Endodermal cell (in vitro differentiated cells): ENCODE measurements at regions not wholly inside any gene's neighbourhood (a gene's known extent, or its start where the extent isn't known, plus 50 kb on each side); places are given as distances from the start of the nearest gene placed in this dataset.

Experiments
- DNase-seq: peaks from one replicate; pipeline ENCODE4 v3.0.0-alpha.2; 2017
- H3K27ac ChIP-seq: 2 replicates; pipeline ENCODE4 v1.5.1; 2013; ENCODE audit warnings: mild to moderate bottlenecking, low read depth, low read length, moderate library complexity
- H3K27me3 ChIP-seq: 2 replicates; pipeline ENCODE4 v1.6.1; 2013; ENCODE audit warnings: mild to moderate bottlenecking, low read length, moderate library complexity; ENCODE audit not compliant: insufficient read depth, control insufficient read depth, poor library complexity, severe bottlenecking
- H3K36me3 ChIP-seq: 2 replicates; pipeline ENCODE4 v1.7.0; 2013; ENCODE audit warnings: mild to moderate bottlenecking, low read length, moderate library complexity; ENCODE audit not compliant: control insufficient read depth, insufficient read depth
- H3K4me1 ChIP-seq: one replicate; pipeline ENCODE4 v1.7.0; 2013; ENCODE audit warnings: low read length; ENCODE audit not compliant: control insufficient read depth, insufficient read depth
- H3K4me3 ChIP-seq: 2 replicates; pipeline ENCODE4 v1.5.1; 2013; ENCODE audit warnings: mild to moderate bottlenecking, low read length, moderate library complexity
- H3K9ac ChIP-seq: 2 replicates; pipeline ENCODE4 v1.6.1; 2013; ENCODE audit warnings: mild to moderate bottlenecking, low read length, moderate library complexity; ENCODE audit not compliant: poor library complexity, severe bottlenecking; ENCODE audit errors: extremely low read depth
- H3K9me3 ChIP-seq: 2 replicates; pipeline ENCODE4 v1.6.1; 2013; ENCODE audit warnings: mild to moderate bottlenecking, low read length, moderate library complexity; ENCODE audit not compliant: control insufficient read depth
- H3K27ac Mint-ChIP-seq: 2 replicates; pipeline ENCODE4 v1.8.0; 2020; ENCODE audit warnings: mixed read lengths
- H3K27me3 Mint-ChIP-seq: 2 replicates; pipeline ENCODE4 v1.8.0; 2021; ENCODE audit warnings: mild to moderate bottlenecking, mixed read lengths; ENCODE audit not compliant: insufficient read depth
- H3K36me3 Mint-ChIP-seq: 2 replicates; pipeline ENCODE4 v1.8.0; 2020; ENCODE audit warnings: low read depth, mixed read lengths
- H3K4me1 Mint-ChIP-seq: 2 replicates; pipeline ENCODE4 v1.8.0; 2020; ENCODE audit warnings: mixed read lengths
- H3K4me3 Mint-ChIP-seq: 2 replicates; pipeline ENCODE4 v1.8.0; 2020; ENCODE audit warnings: mild to moderate bottlenecking, moderate library complexity, mixed read lengths
- H3K9me3 Mint-ChIP-seq: 2 replicates; pipeline ENCODE4 v1.8.0; 2020; ENCODE audit warnings: mild to moderate bottlenecking, mixed read lengths
- WGBS, 2 experiments: methylation state at CpG; one replicate each; pipeline versions ENCODE4 v1.1.5 to v1.1.7; 2013; ENCODE audit warnings: missing lambda C conversion rate in 2 of 2, mixed read lengths in 1 of 2; ENCODE audit not compliant: insufficient coverage in 1 of 2, insufficient read length in 1 of 2; 5-methylcytosine and 5-hydroxymethylcytosine counted together
- TF ChIP-seq, protein P1 (sequence below): fragments of 200-600 bp; sonication (generic); conservative IDR thresholded peaks from 2 replicates; pipeline ENCODE4 v1.5.0; 2021; ENCODE audit warnings: antibody characterized with exemption, mild to moderate bottlenecking

GRCh38 chrX:45497290-45497689 is 296.6 kb upstream of the DIPK2B start:
- no peak overlapping the region for H3K4me3 Mint-ChIP-seq
- H3K27ac ChIP-seq, result no peak overlapping the region
- TF ChIP-seq, protein P1, sequence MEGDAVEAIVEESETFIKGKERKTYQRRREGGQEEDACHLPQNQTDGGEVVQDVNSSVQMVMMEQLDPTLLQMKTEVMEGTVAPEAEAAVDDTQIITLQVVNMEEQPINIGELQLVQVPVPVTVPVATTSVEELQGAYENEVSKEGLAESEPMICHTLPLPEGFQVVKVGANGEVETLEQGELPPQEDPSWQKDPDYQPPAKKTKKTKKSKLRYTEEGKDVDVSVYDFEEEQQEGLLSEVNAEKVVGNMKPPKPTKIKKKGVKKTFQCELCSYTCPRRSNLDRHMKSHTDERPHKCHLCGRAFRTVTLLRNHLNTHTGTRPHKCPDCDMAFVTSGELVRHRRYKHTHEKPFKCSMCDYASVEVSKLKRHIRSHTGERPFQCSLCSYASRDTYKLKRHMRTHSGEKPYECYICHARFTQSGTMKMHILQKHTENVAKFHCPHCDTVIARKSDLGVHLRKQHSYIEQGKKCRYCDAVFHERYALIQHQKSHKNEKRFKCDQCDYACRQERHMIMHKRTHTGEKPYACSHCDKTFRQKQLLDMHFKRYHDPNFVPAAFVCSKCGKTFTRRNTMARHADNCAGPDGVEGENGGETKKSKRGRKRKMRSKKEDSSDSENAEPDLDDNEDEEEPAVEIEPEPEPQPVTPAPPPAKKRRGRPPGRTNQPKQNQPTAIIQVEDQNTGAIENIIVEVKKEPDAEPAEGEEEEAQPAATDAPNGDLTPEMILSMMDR, result no peak
- H3K9me3 ChIP-seq, result peaks cover 8% of the 10 kb centered on the region
- H3K27ac Mint-ChIP-seq, result no peak overlapping the region
- H3K9ac ChIP-seq, result no peak overlapping the region
- DNase-seq, result no peak
- no peaks in the 10 kb centered on the region for H3K36me3 Mint-ChIP-seq
- H3K4me1 Mint-ChIP-seq, result no peaks in the 10 kb centered on the region
- H3K4me1 ChIP-seq, result no peaks in the 10 kb centered on the region
- WGBS, 2 experiments, result 85% methylated on average over 3 of the region's 3 CpGs; no CpG with 5 or more reads in 1 of the 2 experiments
- H3K27me3 Mint-ChIP-seq, result no peaks in the 10 kb centered on the region
- no peaks in the 10 kb centered on the region for H3K36me3 ChIP-seq
- no peaks in the 10 kb centered on the region for H3K27me3 ChIP-seq
- H3K4me3 ChIP-seq, result no peak overlapping the region
- H3K9me3 Mint-ChIP-seq, result peaks cover 83% of the 10 kb centered on the region

GRCh38 chrX:45485719-45486118 is 285.0 kb upstream of the DIPK2B start:
- H3K9me3 Mint-ChIP-seq, result peaks cover 46% of the 10 kb centered on the region
- H3K9me3 ChIP-seq, result no peaks in the 10 kb centered on the region
- H3K36me3 ChIP-seq, result no peaks in the 10 kb centered on the region
- peaks cover 4% of the 10 kb centered on the region for H3K4me1 Mint-ChIP-seq
- H3K36me3 Mint-ChIP-seq, result no peaks in the 10 kb centered on the region
- no peak for DNase-seq
- H3K9ac ChIP-seq, result no peak overlapping the region
- H3K27ac Mint-ChIP-seq, result no peak overlapping the region
- H3K4me3 Mint-ChIP-seq, result no peak overlapping the region
- no peak overlapping the region for H3K4me3 ChIP-seq
- no peak overlapping the region for H3K27ac ChIP-seq
- H3K4me1 ChIP-seq, result no peaks in the 10 kb centered on the region
- TF ChIP-seq, protein P1, result no peak
- 100% methylated on average over 1 of the region's 1 CpG; no CpG with 5 or more reads in 1 of the 2 experiments for WGBS, 2 experiments
- H3K27me3 Mint-ChIP-seq, result no peaks in the 10 kb centered on the region
- H3K27me3 ChIP-seq, result no peaks in the 10 kb centered on the region

- TF ChIP-seq, protein P1, result no peak
- Histone ChIP-seq H3K36me3 (no peaks in the 10 kb centered on the region), H3K27me3 (no peaks in the 10 kb centered on the region), H3K9ac (no peak overlapping the region), H3K9me3 (no peaks in the 10 kb centered on the region), H3K4me3 (no peak overlapping the region), H3K27ac (no peak overlapping the region), H3K4me1 (no peaks in the 10 kb centered on the region)
- H3K4me1 Mint-ChIP-seq, result no peaks in the 10 kb centered on the region
- no peaks in the 10 kb centered on the region for H3K27me3 Mint-ChIP-seq
- H3K27ac Mint-ChIP-seq, result no peak overlapping the region
- no peak for DNase-seq
- H3K9me3 Mint-ChIP-seq, result peaks cover 50% of the 10 kb centered on the region
- H3K4me3 Mint-ChIP-seq, result no peak overlapping the region
- WGBS, 2 experiments, result 92 to 94% methylated on average over 2 to 4 of the region's 4 CpGs
- no peaks in the 10 kb centered on the region for H3K36me3 Mint-ChIP-seq
Observed at GRCh38 chrX:45479835-45480422, 279.3 kb upstream of the DIPK2B start.
